ENCODE measurements at regions not wholly inside any gene's neighbourhood (a gene's known extent, or its start where the extent isn't known, plus 50 kb on each side); places are given as distances from the start of the nearest gene placed in this dataset.

DNA sequence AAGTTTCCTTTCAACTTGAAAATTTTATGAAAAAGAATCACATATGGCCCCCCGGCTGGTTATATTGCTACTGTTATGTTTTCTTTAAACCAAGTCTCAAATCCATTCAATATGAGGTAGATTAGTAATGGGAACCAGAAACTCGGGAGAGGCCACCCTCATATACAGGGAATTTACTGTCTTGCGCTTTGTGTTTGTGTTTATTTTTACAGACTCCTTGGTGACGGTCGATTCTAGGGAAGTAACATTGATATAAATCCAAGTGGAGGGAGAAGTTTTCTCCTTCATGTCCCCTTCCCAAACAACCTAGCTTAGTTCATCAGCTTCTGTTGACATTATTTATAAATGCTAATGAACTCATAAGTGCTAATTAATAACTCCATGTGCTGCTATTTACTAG, 163.5 kb upstream of the LMO4 start:
- 94% methylated on average over 3 of the region's 5 CpGs for WGBS
- H3K27ac ChIP-seq (ENCODE audit: low read depth, low read length): no peak overlapping the region
- H3K36me3 ChIP-seq (ENCODE audit: insufficient read depth, low read length): no peaks in the 10 kb centered on the region
- H3K27me3 ChIP-seq (ENCODE audit: insufficient read depth, low read length): no peaks in the 10 kb centered on the region
- no peak overlapping the region for H3K4me3 ChIP-seq (ENCODE audit: low read length)
- peaks cover 13% of the 10 kb centered on the region for H3K4me1 ChIP-seq (ENCODE audit: insufficient read depth, low read length)
- no peaks in the 10 kb centered on the region for H3K9me3 ChIP-seq (ENCODE audit: insufficient read depth, low read depth, low read length)
- no peak overlapping the region for H3K9ac ChIP-seq (ENCODE audit: low read depth, low read length)

DNA sequence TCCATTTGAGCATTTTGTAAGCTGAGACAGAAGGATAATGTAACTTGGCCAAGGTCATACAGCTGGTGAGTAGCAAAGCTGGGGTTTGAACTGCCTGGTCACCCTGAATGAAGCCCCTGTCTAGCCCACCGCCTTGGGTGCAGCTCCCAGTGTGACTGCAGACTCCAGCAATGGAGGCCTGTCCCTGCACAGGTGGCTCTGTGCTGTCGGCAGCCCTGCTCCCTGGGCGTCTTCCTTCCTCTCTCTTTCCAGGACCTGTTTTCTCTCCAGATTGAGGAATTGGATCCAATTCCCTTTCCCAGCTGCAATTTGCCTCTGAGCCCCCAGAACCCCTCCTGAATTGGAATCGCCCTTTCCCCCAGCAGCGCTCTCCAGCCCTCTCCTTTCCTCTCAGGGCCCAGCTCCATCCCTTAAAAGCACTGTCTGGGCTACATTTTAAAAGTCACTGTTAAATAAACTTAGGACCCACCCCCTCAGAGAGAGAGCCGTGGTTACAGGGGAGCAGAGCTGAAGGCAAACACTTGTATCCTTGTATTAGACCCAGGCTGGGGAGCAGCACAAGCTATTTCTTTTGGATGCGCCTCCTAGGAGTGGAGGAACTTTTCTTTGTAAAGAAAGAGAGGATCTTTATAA, 161.4 kb upstream of the LMO4 start:
- no peaks in the 10 kb centered on the region for H3K36me3 ChIP-seq (ENCODE audit: insufficient read depth, low read length)
- H3K9ac ChIP-seq (ENCODE audit: low read depth, low read length): no peak overlapping the region
- 88% methylated on average over 7 of the region's 7 CpGs for WGBS
- H3K4me1 ChIP-seq (ENCODE audit: insufficient read depth, low read length): peaks cover 13% of the 10 kb centered on the region
- H3K9me3 ChIP-seq (ENCODE audit: insufficient read depth, low read depth, low read length): no peaks in the 10 kb centered on the region
- H3K4me3 ChIP-seq (ENCODE audit: low read length): no peak overlapping the region
- H3K27me3 ChIP-seq (ENCODE audit: insufficient read depth, low read length): no peaks in the 10 kb centered on the region
- H3K27ac ChIP-seq (ENCODE audit: low read depth, low read length): no peak overlapping the region

DNA sequence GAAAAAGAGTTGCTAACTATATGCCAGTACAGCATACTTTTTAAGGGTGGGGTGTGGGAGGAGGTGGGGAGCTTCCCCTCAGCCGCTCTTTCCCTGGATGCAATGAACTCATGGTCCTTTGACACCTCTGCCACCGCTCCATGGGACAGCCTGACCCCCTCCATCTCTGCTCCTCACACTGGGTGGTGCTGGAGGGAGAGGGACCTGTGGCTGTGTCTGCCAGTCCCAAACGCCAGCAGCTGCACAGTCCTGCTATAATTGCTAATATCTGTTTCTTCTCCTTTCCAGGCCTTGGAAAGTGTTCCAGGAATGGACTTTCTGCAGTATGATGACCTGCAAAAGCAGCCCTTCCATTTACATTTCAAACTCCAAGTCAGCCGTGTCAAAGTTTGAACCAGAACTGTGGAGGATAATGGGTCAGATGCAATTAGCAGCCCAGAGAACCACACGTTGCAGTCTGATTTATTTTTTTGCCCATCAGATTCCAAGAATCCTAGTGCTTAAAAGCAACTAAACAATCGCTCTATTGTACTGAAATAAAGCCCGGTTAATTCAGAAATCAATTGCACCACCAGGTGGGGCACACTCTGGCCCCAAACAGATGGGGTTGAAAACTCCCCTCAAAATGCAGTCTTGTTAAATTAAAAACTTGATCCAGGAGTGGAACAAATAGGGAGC, 160.7 kb upstream of the LMO4 start:
- 79% methylated on average over 6 of the region's 7 CpGs for WGBS
- no peak overlapping the region for H3K27ac ChIP-seq (ENCODE audit: low read depth, low read length)

DNA sequence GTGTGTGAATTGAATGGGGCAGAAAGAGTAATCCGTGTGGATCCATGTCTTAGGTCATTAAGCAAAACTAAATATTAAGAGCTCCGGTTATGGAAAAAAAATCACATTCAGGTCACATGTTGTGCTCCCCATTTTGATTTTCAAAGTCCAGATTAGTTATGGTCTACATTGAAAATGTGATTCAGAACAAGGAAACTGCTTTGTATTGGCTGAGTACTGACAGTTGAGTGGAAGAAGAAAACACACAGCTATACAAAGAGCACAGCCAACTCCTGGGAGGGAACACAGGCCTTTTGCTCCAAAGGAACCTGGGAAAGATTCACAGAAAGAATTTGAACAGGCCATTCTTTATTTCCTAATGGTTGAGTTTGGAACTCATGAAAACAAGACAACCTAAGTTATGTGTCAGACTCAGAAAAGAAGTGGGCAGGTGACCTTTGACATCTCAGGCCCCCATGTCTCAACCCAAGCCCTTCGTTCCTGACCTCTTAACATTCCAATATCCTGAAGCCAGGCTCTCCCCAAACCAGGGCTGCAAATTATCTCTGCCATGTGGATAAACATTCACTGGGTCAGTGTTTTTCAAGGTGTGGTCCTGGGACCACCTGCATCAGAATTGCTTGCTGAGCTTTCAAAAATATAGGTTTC, 159.3 kb upstream of the LMO4 start:
- 88% methylated on average over 3 of the region's 3 CpGs for WGBS
- H3K9me3 ChIP-seq (ENCODE audit: insufficient read depth, low read depth, low read length): no peaks in the 10 kb centered on the region
- no peaks in the 10 kb centered on the region for H3K36me3 ChIP-seq (ENCODE audit: insufficient read depth, low read length)
- H3K27ac ChIP-seq (ENCODE audit: low read depth, low read length): no peak overlapping the region
- H3K4me1 ChIP-seq (ENCODE audit: insufficient read depth, low read length): peaks cover 13% of the 10 kb centered on the region
- no peak overlapping the region for H3K4me3 ChIP-seq (ENCODE audit: low read length)
- no peak overlapping the region for H3K9ac ChIP-seq (ENCODE audit: low read depth, low read length)
- H3K27me3 ChIP-seq (ENCODE audit: insufficient read depth, low read length): no peaks in the 10 kb centered on the region

More for the DNA sequence above, 160.7 kb upstream of the LMO4 start:
- Histone ChIP-seq H3K36me3 (ENCODE audit: insufficient read depth, low read length) (no peaks in the 10 kb centered on the region), H3K4me3 (ENCODE audit: low read length) (no peak overlapping the region), H3K9ac (ENCODE audit: low read depth, low read length) (no peak overlapping the region), H3K9me3 (ENCODE audit: insufficient read depth, low read depth, low read length) (no peaks in the 10 kb centered on the region), H3K4me1 (ENCODE audit: insufficient read depth, low read length) (peaks cover 13% of the 10 kb centered on the region), H3K27me3 (ENCODE audit: insufficient read depth, low read length) (no peaks in the 10 kb centered on the region)

DNA sequence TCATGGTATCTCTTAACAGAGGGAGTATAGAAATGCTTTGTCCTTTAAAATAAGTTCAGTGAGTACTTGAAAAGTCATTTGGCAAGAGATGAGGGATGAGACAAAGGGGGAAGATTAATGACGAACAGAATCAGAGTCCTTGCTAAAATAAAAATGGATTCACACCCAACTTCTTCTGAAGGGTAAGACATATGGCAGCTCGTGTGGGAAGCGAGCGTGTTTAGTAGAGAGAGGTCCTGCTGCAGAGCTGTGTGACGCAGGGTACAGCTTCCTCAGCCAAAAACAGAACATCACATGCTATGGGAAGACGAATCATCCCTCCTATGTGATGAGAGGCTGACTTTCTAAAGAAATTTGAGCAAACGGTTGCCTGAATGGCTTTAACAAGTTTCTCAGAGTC, 158.5 kb upstream of the LMO4 start:
- Histone ChIP-seq H3K4me1 (ENCODE audit: insufficient read depth, low read length) (peaks cover 13% of the 10 kb centered on the region), H3K27me3 (ENCODE audit: insufficient read depth, low read length) (no peaks in the 10 kb centered on the region), H3K9me3 (ENCODE audit: insufficient read depth, low read depth, low read length) (no peaks in the 10 kb centered on the region), H3K9ac (ENCODE audit: low read depth, low read length) (no peak overlapping the region), H3K27ac (ENCODE audit: low read depth, low read length) (no peak overlapping the region), H3K4me3 (ENCODE audit: low read length) (no peak overlapping the region), H3K36me3 (ENCODE audit: insufficient read depth, low read length) (no peaks in the 10 kb centered on the region)
- 86% methylated on average over 7 of the region's 7 CpGs for WGBS

DNA sequence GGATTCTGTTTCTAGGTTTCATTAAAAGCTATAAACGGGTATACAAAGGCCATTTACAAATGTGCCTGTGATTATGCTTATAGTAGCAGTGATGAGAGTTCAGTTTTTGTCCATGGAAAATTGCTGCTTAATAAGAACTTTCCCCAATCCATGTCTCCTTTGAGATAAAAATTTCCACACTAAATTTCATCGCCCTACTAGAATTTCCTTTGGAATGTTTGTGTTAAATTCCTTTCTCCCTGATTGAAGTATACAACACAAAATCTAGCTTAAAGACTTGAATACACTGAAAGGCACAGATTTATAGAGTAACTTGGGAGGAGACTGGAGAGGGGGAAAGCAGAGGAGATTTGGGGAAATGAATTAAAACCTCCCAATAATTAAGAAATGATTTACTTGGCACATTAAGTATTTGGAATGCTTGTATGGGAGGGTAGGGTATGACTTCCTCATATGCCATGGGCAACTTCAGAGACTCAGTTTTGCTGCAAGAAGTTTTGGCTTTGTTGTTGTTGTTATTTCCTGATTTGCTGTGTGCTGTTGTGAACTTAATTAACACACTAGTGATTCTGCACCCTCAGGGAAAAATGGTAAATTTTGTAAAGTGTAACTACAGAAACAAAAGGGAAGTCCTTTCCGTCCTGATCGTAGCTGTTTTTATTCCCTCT, 157.6 kb upstream of the LMO4 start:
- Histone ChIP-seq H3K27ac (ENCODE audit: low read depth, low read length) (no peak overlapping the region), H3K4me1 (ENCODE audit: insufficient read depth, low read length) (peaks cover 13% of the 10 kb centered on the region), H3K27me3 (ENCODE audit: insufficient read depth, low read length) (no peaks in the 10 kb centered on the region), H3K9me3 (ENCODE audit: insufficient read depth, low read depth, low read length) (no peaks in the 10 kb centered on the region), H3K36me3 (ENCODE audit: insufficient read depth, low read length) (no peaks in the 10 kb centered on the region), H3K9ac (ENCODE audit: low read depth, low read length) (no peak overlapping the region), H3K4me3 (ENCODE audit: low read length) (no peak overlapping the region)
- 86% methylated on average over 3 of the region's 4 CpGs for WGBS

DNA sequence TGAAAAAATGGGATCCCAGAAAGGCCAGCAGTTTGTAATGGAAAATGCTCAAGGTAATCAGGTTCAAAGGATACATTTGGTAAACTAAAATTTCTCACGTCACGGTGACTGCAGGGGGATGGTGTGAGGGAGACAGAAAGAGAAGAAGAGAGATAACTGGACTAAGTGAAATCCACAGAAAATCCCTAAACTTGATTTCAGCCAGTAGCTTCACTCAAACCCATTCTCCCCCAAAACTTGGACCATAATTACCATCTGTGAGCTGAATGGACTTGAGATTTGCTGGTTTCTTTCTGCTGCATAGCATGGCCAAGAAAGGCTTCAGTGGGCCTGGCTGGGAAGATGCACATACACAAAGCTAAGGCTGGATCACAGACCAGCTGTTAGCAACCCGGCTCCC, 155.4 kb upstream of the LMO4 start:
- WGBS: 98% methylated on average over 3 of the region's 3 CpGs
- H3K9me3 ChIP-seq (ENCODE audit: insufficient read depth, low read depth, low read length): no peaks in the 10 kb centered on the region
- H3K9ac ChIP-seq (ENCODE audit: low read depth, low read length): no peak overlapping the region
- H3K4me3 ChIP-seq (ENCODE audit: low read length): no peak overlapping the region
- H3K4me1 ChIP-seq (ENCODE audit: insufficient read depth, low read length): 0 out of 2 replicates have a peak, but pooled peaks cover 3% of the 10 kb centered on the region
- H3K36me3 ChIP-seq (ENCODE audit: insufficient read depth, low read length): no peaks in the 10 kb centered on the region
- H3K27ac ChIP-seq (ENCODE audit: low read depth, low read length): no peak overlapping the region
- H3K27me3 ChIP-seq (ENCODE audit: insufficient read depth, low read length): no peaks in the 10 kb centered on the region

DNA sequence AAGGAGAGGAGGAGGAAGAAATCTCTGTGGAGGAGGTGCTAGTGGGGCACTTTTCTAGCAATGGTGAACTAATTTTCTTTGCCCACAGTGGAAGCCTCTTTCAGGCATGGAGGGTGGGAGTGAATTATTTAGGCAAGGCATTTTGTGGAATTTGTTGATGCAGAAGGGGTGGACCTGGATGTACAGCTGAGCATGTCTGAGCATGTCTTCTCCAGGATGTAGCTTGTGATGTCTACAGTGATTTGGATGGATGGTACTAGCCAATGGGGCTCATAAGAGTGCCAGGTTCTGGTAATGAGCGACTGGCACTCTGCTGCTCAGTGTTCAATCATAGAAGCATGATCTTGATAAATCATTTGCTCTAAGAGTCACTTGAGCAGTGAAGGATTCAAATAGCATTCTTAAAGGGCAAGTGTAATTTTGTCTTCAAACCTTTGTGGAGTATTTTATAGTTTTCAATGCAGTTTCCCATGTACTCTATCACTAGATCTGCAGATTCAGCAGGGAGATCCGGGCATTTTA, 153.9 kb upstream of the LMO4 start:
- WGBS: 92% methylated on average over 2 of the region's 2 CpGs
- Histone ChIP-seq H3K27ac (ENCODE audit: low read depth, low read length) (no peak overlapping the region), H3K27me3 (ENCODE audit: insufficient read depth, low read length) (no peaks in the 10 kb centered on the region), H3K9me3 (ENCODE audit: insufficient read depth, low read depth, low read length) (no peaks in the 10 kb centered on the region), H3K9ac (ENCODE audit: low read depth, low read length) (no peak overlapping the region), H3K4me3 (ENCODE audit: low read length) (no peak overlapping the region), H3K4me1 (ENCODE audit: insufficient read depth, low read length) (no peaks in the 10 kb centered on the region), H3K36me3 (ENCODE audit: insufficient read depth, low read length) (no peaks in the 10 kb centered on the region)

DNA sequence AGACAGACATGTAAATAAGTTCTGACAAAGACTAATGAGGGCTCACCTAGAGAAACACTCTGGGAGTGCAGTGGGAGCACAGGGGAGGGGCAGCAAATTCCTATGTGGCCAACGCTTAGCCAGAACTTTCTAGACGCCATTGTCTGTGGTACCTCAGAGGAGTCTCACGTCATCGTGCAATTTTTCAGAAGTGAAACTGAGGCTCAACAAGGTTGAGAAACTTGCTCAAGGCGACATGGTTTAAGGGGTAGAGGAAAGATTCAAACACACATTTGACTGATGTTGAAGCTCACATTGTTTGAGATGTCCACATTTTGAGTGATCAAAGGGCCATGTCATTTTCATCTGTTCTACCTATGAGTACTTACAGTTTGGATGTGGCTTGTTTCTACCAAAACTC, 152.6 kb upstream of the LMO4 start:
- no peaks in the 10 kb centered on the region for H3K9me3 ChIP-seq (ENCODE audit: insufficient read depth, low read depth, low read length)
- H3K9ac ChIP-seq (ENCODE audit: low read depth, low read length): no peak overlapping the region
- H3K36me3 ChIP-seq (ENCODE audit: insufficient read depth, low read length): no peaks in the 10 kb centered on the region
- H3K4me1 ChIP-seq (ENCODE audit: insufficient read depth, low read length): no peaks in the 10 kb centered on the region
- H3K4me3 ChIP-seq (ENCODE audit: low read length): no peak overlapping the region
- WGBS: 76% methylated on average over 5 of the region's 5 CpGs
- H3K27me3 ChIP-seq (ENCODE audit: insufficient read depth, low read length): no peaks in the 10 kb centered on the region
- H3K27ac ChIP-seq (ENCODE audit: low read depth, low read length): no peak overlapping the region

DNA sequence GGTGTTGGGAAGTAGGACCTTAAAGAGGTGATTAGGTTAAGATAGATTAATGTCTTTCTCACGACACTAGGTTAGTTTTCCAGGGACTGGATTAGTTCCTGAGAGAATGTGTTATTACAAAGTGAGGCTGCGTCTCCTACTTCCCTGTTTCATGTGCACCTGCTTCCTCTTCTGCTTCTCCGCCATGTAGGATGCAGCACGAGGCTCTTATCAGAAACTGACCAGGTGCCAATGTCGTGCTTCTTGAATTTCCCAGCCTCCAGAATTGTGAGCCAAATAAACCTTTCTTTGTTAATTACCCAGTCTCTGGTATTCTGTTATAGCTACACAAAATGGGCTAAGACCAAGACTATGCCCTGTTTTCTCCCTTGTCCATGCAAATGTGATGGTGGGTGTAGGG, 152.2 kb upstream of the LMO4 start:
- H3K27me3 ChIP-seq (ENCODE audit: insufficient read depth, low read length): no peaks in the 10 kb centered on the region
- no peak overlapping the region for H3K9ac ChIP-seq (ENCODE audit: low read depth, low read length)
- 94% methylated on average over 5 of the region's 5 CpGs for WGBS
- H3K27ac ChIP-seq (ENCODE audit: low read depth, low read length): no peak overlapping the region
- no peaks in the 10 kb centered on the region for H3K9me3 ChIP-seq (ENCODE audit: insufficient read depth, low read depth, low read length)
- no peaks in the 10 kb centered on the region for H3K36me3 ChIP-seq (ENCODE audit: insufficient read depth, low read length)
- no peaks in the 10 kb centered on the region for H3K4me1 ChIP-seq (ENCODE audit: insufficient read depth, low read length)
- no peak overlapping the region for H3K4me3 ChIP-seq (ENCODE audit: low read length)

DNA sequence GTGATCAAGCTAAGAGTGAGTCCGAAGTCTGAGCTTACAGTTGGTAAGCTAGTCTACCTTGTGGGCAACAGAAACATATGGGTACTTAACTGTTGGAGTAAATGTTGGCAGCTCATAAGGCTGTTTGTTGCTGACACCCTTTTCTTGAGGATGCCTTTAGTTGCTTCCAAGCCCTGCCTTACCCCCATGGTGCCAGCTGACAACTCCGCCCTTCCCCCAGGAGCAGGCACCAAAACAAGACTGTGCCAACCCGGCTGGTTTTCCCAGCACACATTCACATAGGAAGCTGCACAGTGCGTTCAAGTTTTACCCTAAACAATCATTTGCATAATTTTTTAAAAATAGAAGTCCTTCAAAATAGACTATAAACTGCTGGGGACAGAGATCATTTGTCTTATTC, 150.2 kb upstream of the LMO4 start:
- Histone ChIP-seq H3K9me3 (ENCODE audit: insufficient read depth, low read depth, low read length) (no peaks in the 10 kb centered on the region), H3K4me1 (ENCODE audit: insufficient read depth, low read length) (no peaks in the 10 kb centered on the region), H3K4me3 (ENCODE audit: low read length) (no peak overlapping the region), H3K9ac (ENCODE audit: low read depth, low read length) (no peak overlapping the region), H3K27ac (ENCODE audit: low read depth, low read length) (no peak overlapping the region), H3K27me3 (ENCODE audit: insufficient read depth, low read length) (no peaks in the 10 kb centered on the region), H3K36me3 (ENCODE audit: insufficient read depth, low read length) (no peaks in the 10 kb centered on the region)
- WGBS: 90% methylated on average over 4 of the region's 4 CpGs

Data from HUES64 (cell line).